Nucleus accumbens (tissue), 56 donors: ENCODE measurements at regions not wholly inside any gene's neighbourhood (a gene's known extent, or its start where the extent isn't known, plus 50 kb on each side); places are given as distances from the start of the nearest gene placed in this dataset.
"Not testable (repeated sequence)": the region's sequence is repeated elsewhere in the genome, so short reads cannot be mapped to it uniquely, and the experiment has no call there.

Experiments used
- DNase-seq, 56 donors: peaks; one replicate each; lab custom pipeline; 2025; lab: John Stamatoyannopoulos, UW

- DNase-seq: no peak
Observed at GRCh38 chr5:167261309-167262100, 1029.9 kb upstream of the WWC1 start.

- DNase-seq: no peak
Observed at GRCh38 chr5:167263185-167263584, 1028.3 kb upstream of the WWC1 start.

GRCh38 chr5:167264348-167264747 is 1027.1 kb upstream of the WWC1 start:
- DNase-seq: no peak

- DNase-seq: no peak
Observed at GRCh38 chr5:167268337-167268736, 1023.1 kb upstream of the WWC1 start.

- DNase-seq: no peak
Observed at GRCh38 chr5:167269146-167269545, 1022.3 kb upstream of the WWC1 start.

- no peak for DNase-seq
Observed at GRCh38 chr5:167271081-167271480, 1020.4 kb upstream of the WWC1 start.

- no peak for DNase-seq
Observed at GRCh38 chr5:167271511-167271910, 1019.9 kb upstream of the WWC1 start.

- DNase-seq: no peak
Observed at GRCh38 chr5:167280111-167280510, 1011.3 kb upstream of the WWC1 start.

- no peak for DNase-seq
Observed at GRCh38 chr5:167281925-167282324, 1009.5 kb upstream of the WWC1 start.

GRCh38 chr5:167283691-167284090 is 1007.8 kb upstream of the WWC1 start:
- no peak for DNase-seq

GRCh38 chr5:167284222-167284890 is 1007.1 kb upstream of the WWC1 start:
- DNase-seq: no peak

- no peak for DNase-seq
Observed at GRCh38 chr5:167285591-167285990, 1005.9 kb upstream of the WWC1 start.

GRCh38 chr5:167286891-167287290 is 1004.6 kb upstream of the WWC1 start:
- no peak for DNase-seq

GRCh38 chr5:167290478-167290877 is 1001.0 kb upstream of the WWC1 start:
- no peak for DNase-seq

- no peak for DNase-seq
Observed at GRCh38 chr5:167294882-167295680, 996.4 kb upstream of the WWC1 start.

GRCh38 chr5:167295681-167296005 is 995.8 kb upstream of the WWC1 start:
- DNase-seq: no peak

- DNase-seq: no peak
Observed at GRCh38 chr5:167296066-167296465, 995.4 kb upstream of the WWC1 start.

GRCh38 chr5:167296661-167297060 is 994.8 kb upstream of the WWC1 start:
- DNase-seq: no peak

- DNase-seq: not testable (repeated sequence)
Observed at GRCh38 chr5:167299861-167300260, 991.6 kb upstream of the WWC1 start.

GRCh38 chr5:167303582-167303981 is 987.9 kb upstream of the WWC1 start:
- no peak for DNase-seq

GRCh38 chr5:167304834-167305469 is 986.5 kb upstream of the WWC1 start:
- DNase-seq: no peak
